Upper lobe of left lung (tissue), 6 donors: ENCODE measurements at regions not wholly inside any gene's neighbourhood (a gene's known extent, or its start where the extent isn't known, plus 50 kb on each side); places are given as distances from the start of the nearest gene placed in this dataset.

Experiments used
- ATAC-seq, 2 donors: fragments of 200-7000 bp; cut with Tn5 transposase; one replicate each; pipeline ENCODE4 v1.9.1; 2022; ENCODE audit warnings: mild to moderate bottlenecking in 2 of 2, moderate library complexity in 2 of 2; ENCODE audit not compliant: low FRiP score in 2 of 2
- DNase-seq, 2 donors: peaks; one replicate each; pipeline ENCODE4 v3.0.0-alpha.2; 2019 to 2020
- H3K27ac ChIP-seq, 4 donors: fragments of 200-600 bp; sonication (generic); one replicate each; pipeline ENCODE4 v1.5.1; 2016 to 2019
- H3K27me3 ChIP-seq, 4 donors: fragments of 200-600 bp; sonication (generic); one replicate each; pipeline ENCODE4 v1.5.1; 2017 to 2019
- H3K36me3 ChIP-seq, 4 donors: fragments of 200-600 bp; sonication (generic); one replicate each; pipeline ENCODE4 v1.5.1; 2016 to 2019
- H3K4me1 ChIP-seq, 4 donors: fragments of 200-600 bp; sonication (generic); one replicate each; pipeline ENCODE4 v1.5.1; 2018 to 2019
- H3K4me3 ChIP-seq, 4 donors: fragments of 200-600 bp; sonication (generic); one replicate each; pipeline ENCODE4 v1.5.1; 2017 to 2019; ENCODE audit warnings: mild to moderate bottlenecking in 2 of 4, moderate library complexity in 1 of 4
- H3K9me3 ChIP-seq, 4 donors: fragments of 200-600 bp; sonication (generic); one replicate each; pipeline ENCODE4 v1.5.1; 2018 to 2019
- CTCF ChIP-seq, 6 experiments: fragments of 450-650 bp in 4 of 6; fragments of 200-600 bp in 2 of 6; sonication (generic) in 2 of 6; IDR thresholded peaks; one replicate each; pipeline ENCODE4 v1.5.1; 2016 to 2019; ENCODE audit warnings: antibody characterized with exemption in 6 of 6
- EP300 ChIP-seq, 4 donors: sonication (generic); formaldehyde crosslinking; IDR thresholded peaks; one replicate each; pipeline ENCODE4 v1.5.1; 2017; ENCODE audit warnings: antibody characterized with exemption in 4 of 4, control low read depth in 2 of 4
- POLR2A ChIP-seq, 4 donors: fragments of 450-650 bp; IDR thresholded peaks; one replicate each; pipeline ENCODE4 v1.5.1; 2016 to 2017; ENCODE audit warnings: antibody characterized with exemption in 4 of 4, mild to moderate bottlenecking in 2 of 4
- POLR2AphosphoS5 ChIP-seq, 2 donors: sonication (generic); formaldehyde crosslinking; IDR thresholded peaks; one replicate each; pipeline ENCODE4 v1.5.1; 2017; ENCODE audit warnings: antibody characterized with exemption in 2 of 2
- WGBS, 2 donors: methylation state at CpG; one replicate each; pipeline ENCODE4 v1.1.5; 2017 to 2018; 5-methylcytosine and 5-hydroxymethylcytosine counted together
- donor health status: DM: no; HTN: no; CAD: no; lungs with moderate emphysema.
- donor health status: DM: no; HTN: yes; CAD: no; lungs with severe emphysema.

- Histone ChIP-seq H3K4me3 (no peak overlapping the region), H3K36me3 (no peaks in the 10 kb centered on the region), H3K9me3 (no peaks in the 10 kb centered on the region), H3K27me3 (peaks cover 0 to 22% (median 4%) of the 10 kb centered on the region in 4 donors), H3K4me1 (no peaks in the 10 kb centered on the region), H3K27ac (no peak overlapping the region)
- ATAC-seq (peak in 1 of 2 donors; percentile 70), DNase-seq (no peak)
- WGBS, 2 donors: 44% methylated on average over 8 of the region's 8 CpGs
- TF ChIP-seq CTCF (IDR thresholded peaks at IDR 0.05): peak in 3 of 6 experiments; percentile 28 to 42 (median 29)
- no peak for TF ChIP-seq EP300 (IDR thresholded peaks at IDR 0.05)
Observed at GRCh38 chr6:27608916-27609883, 136.3 kb upstream of the ZNF184 start.

DNA sequence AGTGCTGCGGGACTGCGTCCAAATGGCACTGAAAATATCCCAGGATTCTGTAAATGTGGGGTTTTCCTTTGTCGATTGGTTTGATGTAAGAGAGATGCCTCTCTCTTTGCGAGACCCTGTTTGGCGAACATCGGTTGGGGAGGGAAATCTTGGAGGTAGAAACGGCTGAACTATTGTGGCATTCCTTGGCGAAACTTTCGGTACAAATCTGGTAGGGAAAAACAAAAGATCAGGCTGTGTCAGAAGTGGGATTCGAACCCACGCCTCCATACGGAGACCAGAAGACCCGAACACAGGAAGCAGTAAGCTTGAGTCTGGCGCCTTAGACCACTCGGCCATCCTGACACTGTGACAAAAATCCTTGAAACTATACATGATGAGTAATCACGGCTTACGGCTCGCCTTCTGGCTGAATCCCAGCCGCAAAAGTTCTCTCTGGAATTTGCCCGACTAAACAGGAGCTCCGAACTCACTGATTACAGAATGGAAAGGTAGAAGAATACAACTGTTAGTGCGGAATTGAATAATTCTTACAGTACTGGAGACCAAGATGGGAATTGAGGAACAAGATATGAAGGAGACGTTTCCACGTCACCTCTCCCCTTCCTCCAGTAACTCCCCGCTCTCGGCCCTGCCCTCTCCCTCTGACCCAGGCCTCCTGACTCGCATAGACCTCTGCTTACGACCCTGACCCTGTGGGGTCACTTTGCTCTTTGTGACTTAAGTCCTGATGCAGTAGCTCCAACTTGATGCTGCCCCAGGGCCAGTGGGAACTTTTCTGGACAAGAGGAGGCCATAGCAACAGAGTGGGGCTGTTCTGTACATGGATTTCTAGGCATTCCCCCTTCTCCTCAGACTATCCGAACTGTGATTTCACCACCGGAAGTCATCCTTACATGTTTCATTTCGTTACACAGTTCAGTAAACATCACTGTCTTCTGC lies 132.8 kb upstream of the ZNF184 start:
- H3K36me3 ChIP-seq: no peaks in the 10 kb centered on the region
- H3K4me1 ChIP-seq: peaks cover 0 to 4% (median 0%) of the 10 kb centered on the region in 4 donors
- H3K27me3 ChIP-seq: peaks cover 0 to 33% (median 9%) of the 10 kb centered on the region in 4 donors
- no peak overlapping the region for H3K27ac ChIP-seq
- H3K4me3 ChIP-seq: no peak overlapping the region
- peaks cover 0 to 5% (median 1%) of the 10 kb centered on the region in 4 donors for H3K9me3 ChIP-seq
- ATAC-seq (no peak), DNase-seq (no peak)
- TF ChIP-seq POLR2A (IDR thresholded peaks at IDR 0.05) (no peak), EP300 (IDR thresholded peaks at IDR 0.05) (no peak), POLR2AphosphoS5 (IDR thresholded peaks at IDR 0.05) (no peak), CTCF (IDR thresholded peaks at IDR 0.05) (no peak)
- 10 to 13% methylated on average over 31 of the region's 31 CpGs for whole genome bisulfite sequencing, 2 donors

- TF ChIP-seq POLR2A (IDR thresholded peaks at IDR 0.05) (no peak), POLR2AphosphoS5 (IDR thresholded peaks at IDR 0.05) (no peak), EP300 (IDR thresholded peaks at IDR 0.05) (no peak), CTCF (IDR thresholded peaks at IDR 0.05) (no peak)
- Histone ChIP-seq H3K4me1 (peaks cover 0 to 4% (median 0%) of the 10 kb centered on the region in 4 donors), H3K36me3 (no peaks in the 10 kb centered on the region), H3K9me3 (peaks cover 0 to 5% (median 1%) of the 10 kb centered on the region in 4 donors), H3K27ac (no peak overlapping the region), H3K27me3 (peaks cover 0 to 33% (median 9%) of the 10 kb centered on the region in 4 donors), H3K4me3 (no peak overlapping the region)
- DNase-seq (no peak), ATAC-seq (no peak)
- 6 to 7% methylated on average over 13 of the region's 13 CpGs for WGBS, 2 donors
Observed at GRCh38 chr6:27604986-27605385, 132.1 kb upstream of the ZNF184 start.

DNA sequence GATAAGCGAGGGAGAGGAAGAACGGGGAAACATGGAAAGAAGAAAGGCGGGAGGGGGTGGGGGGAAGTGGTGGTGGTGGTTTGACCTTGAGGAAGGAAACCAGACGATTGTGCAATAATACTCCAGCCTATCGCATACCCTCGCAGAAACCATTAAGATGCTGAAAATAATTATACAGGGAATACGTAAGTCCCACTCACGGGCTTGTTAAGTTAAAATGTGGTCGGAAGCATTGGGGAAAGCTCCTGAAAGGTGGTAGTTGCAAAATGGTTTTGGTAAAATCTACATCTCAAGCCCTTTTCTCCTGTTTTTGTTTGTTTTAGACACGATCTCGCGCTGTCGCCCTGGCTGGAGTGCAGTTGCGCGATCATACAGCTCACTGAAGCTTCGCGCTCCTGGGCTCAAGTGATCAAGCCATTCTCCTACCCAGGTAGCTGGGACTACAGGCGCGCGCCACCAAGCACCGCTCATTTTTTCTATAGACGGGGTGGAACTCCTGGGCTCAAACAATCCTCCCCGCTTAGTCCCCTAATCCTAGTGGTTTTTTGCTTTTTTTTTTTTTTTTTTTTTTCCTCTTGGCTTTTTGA lies 128.9 kb upstream of the ZNF184 start:
- Histone ChIP-seq H3K27ac (no peak overlapping the region), H3K9me3 (peaks cover 0 to 5% (median 1%) of the 10 kb centered on the region in 4 donors), H3K36me3 (no peaks in the 10 kb centered on the region), H3K27me3 (peaks cover 0 to 33% (median 9%) of the 10 kb centered on the region in 4 donors), H3K4me1 (peaks cover 0 to 4% (median 0%) of the 10 kb centered on the region in 4 donors), H3K4me3 (no peak overlapping the region)
- ATAC-seq (no peak), DNase-seq (no peak)
- WGBS, 2 donors: 15 to 17% methylated on average over 23 of the region's 23 CpGs
- TF ChIP-seq POLR2AphosphoS5 (IDR thresholded peaks at IDR 0.05): no peak
- no peak for TF ChIP-seq EP300 (IDR thresholded peaks at IDR 0.05)
- TF ChIP-seq POLR2A (IDR thresholded peaks at IDR 0.05): no peak
- no peak for TF ChIP-seq CTCF (IDR thresholded peaks at IDR 0.05)
